AG04450 (cell line): ENCODE measurements at regions not wholly inside any gene's neighbourhood (a gene's known extent, or its start where the extent isn't known, plus 50 kb on each side); places are given as distances from the start of the nearest gene placed in this dataset.

Experiments used
- CTCF ChIA-PET: fragments of 300-600, 350-600 bp; formaldehyde crosslinking; extraction: SDS; loops from one replicate; lab custom pipeline; 2022; ENCODE audit warnings: antibody characterized with exemption, inconsistent platforms; lab: Charles Lee
- POLR2A ChIA-PET: fragments of 350-600 bp; formaldehyde crosslinking; extraction: SDS; loops from one replicate; lab custom pipeline; 2021; ENCODE audit warnings: antibody characterized with exemption, inconsistent platforms; lab: Yijun Ruan, JAX
- DNase-seq: peaks from one replicate; pipeline ENCODE4 v3.0.0-alpha.2; 2011; ENCODE audit warnings: low read depth, low spot score
- H3K27ac ChIP-seq: one replicate; pipeline ENCODE4 v1.5.1; 2012; ENCODE audit warnings: low read depth, low read length, control low read depth
- H3K27me3 ChIP-seq: one replicate; pipeline ENCODE4 v1.6.0; 2012; ENCODE audit warnings: low read length; ENCODE audit not compliant: control insufficient read depth, insufficient read depth
- H3K4me3 ChIP-seq: 2 replicates; pipeline ENCODE4 v1.5.1; 2011; ENCODE audit warnings: mild to moderate bottlenecking, low read depth, low read length, control low read depth
- H3K9me3 ChIP-seq: 2 replicates; pipeline ENCODE4 v1.5.1; 2012; ENCODE audit warnings: low read length; ENCODE audit not compliant: control insufficient read depth, insufficient read depth
- TF ChIP-seq, protein P1 (sequence below): IDR thresholded peaks from 2 replicates; pipeline ENCODE4 v1.5.1; 2011; ENCODE audit warnings: low read depth, low read length, control low read depth, inconsistent platforms

DNA sequence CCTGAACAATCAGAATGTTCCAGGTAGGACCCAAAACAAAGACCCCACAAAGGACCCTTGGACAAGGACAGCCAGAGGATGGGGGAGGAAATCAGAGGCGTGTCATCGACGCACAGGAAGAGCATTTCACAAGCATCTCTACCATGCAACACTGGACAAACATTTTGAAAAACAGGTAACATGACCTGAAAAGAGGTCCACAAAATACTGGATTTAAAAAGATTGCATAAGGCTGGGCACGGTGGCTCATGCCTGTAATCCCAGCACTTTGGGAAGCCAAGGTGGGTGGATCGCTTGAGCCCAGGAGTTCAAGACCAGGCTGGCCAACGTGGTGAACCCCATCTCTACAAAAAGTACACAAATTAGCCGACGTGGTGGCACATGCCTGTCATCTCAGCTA, 60.5 kb upstream of the RNF32 start:
- CTCF ChIA-PET = no interaction called here
- Histone ChIP-seq H3K9me3 (peaks cover 35% of the 10 kb centered on the region), H3K4me3 (no peak overlapping the region), H3K27me3 (no peaks in the 10 kb centered on the region), H3K27ac (no peak overlapping the region)
- TF ChIP-seq, protein P1, sequence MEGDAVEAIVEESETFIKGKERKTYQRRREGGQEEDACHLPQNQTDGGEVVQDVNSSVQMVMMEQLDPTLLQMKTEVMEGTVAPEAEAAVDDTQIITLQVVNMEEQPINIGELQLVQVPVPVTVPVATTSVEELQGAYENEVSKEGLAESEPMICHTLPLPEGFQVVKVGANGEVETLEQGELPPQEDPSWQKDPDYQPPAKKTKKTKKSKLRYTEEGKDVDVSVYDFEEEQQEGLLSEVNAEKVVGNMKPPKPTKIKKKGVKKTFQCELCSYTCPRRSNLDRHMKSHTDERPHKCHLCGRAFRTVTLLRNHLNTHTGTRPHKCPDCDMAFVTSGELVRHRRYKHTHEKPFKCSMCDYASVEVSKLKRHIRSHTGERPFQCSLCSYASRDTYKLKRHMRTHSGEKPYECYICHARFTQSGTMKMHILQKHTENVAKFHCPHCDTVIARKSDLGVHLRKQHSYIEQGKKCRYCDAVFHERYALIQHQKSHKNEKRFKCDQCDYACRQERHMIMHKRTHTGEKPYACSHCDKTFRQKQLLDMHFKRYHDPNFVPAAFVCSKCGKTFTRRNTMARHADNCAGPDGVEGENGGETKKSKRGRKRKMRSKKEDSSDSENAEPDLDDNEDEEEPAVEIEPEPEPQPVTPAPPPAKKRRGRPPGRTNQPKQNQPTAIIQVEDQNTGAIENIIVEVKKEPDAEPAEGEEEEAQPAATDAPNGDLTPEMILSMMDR = no peak
- POLR2A ChIA-PET = no interaction called here
- DNase-seq = no peak

GRCh38 chr7:156579566-156579965, 61.0 kb upstream of the RNF32 start:
- TF ChIP-seq, protein P1 = no peak
- CTCF ChIA-PET = no interaction called here
- POLR2A ChIA-PET = no interaction called here
- Histone ChIP-seq H3K27me3 (no peaks in the 10 kb centered on the region), H3K9me3 (peaks cover 33% of the 10 kb centered on the region), H3K4me3 (no peak overlapping the region), H3K27ac (no peak overlapping the region)
- no peak for DNase-seq

GRCh38 chr7:156578978-156579430, 61.6 kb upstream of the RNF32 start:
- Histone ChIP-seq H3K27me3 (no peaks in the 10 kb centered on the region), H3K9me3 (peaks cover 33% of the 10 kb centered on the region), H3K4me3 (no peak overlapping the region), H3K27ac (no peak overlapping the region)
- ChIA-PET POLR2A (no interaction called here), CTCF (no interaction called here)
- TF ChIP-seq, protein P1 = no peak
- no peak for DNase-seq

- CTCF ChIA-PET = no interaction called here
- DNase-seq = no peak
- no peak overlapping the region for H3K27ac ChIP-seq
- H3K9me3 ChIP-seq = peaks cover 33% of the 10 kb centered on the region
- TF ChIP-seq, protein P1 = no peak
- POLR2A ChIA-PET = no interaction called here
- no peak overlapping the region for H3K4me3 ChIP-seq
- H3K27me3 ChIP-seq = no peaks in the 10 kb centered on the region
Measured at GRCh38 chr7:156578578-156578940, 62.0 kb upstream of the RNF32 start.

- TF ChIP-seq, protein P1 = no peak
- DNase-seq = no peak
- Histone ChIP-seq H3K4me3 (no peak overlapping the region), H3K27me3 (no peaks in the 10 kb centered on the region), H3K27ac (no peak overlapping the region), H3K9me3 (peaks cover 38% of the 10 kb centered on the region)
- POLR2A ChIA-PET = no interaction called here
- CTCF ChIA-PET = no interaction called here
Measured at GRCh38 chr7:156577645-156578577, 62.7 kb upstream of the RNF32 start.
